ENCODE measurements at regions not wholly inside any gene's neighbourhood (a gene's known extent, or its start where the extent isn't known, plus 50 kb on each side); places are given as distances from the start of the nearest gene placed in this dataset.

GRCh38 chr19:31617010-31617585 lies 267.9 kb upstream of the TSHZ3 start:
- Histone ChIP-seq H2BK20ac (ENCODE audit: low read depth, low read length) (no peak overlapping the region), H2BK15ac (ENCODE audit: low read depth, low read length) (no peak overlapping the region), H3K18ac (ENCODE audit: low read depth, low read length) (no peak overlapping the region), H3K9ac (ENCODE audit: low read depth, low read length) (no peak overlapping the region), H3K27me3 (ENCODE audit: control insufficient read depth, insufficient read depth, low read length) (no peaks in the 10 kb centered on the region), H3K9me3 (ENCODE audit: control insufficient read depth, insufficient read depth, low read length) (no peaks in the 10 kb centered on the region), H3K27ac (ENCODE audit: insufficient read depth, low read length) (no peak overlapping the region), H3K36me3 (ENCODE audit: control insufficient read depth, insufficient read depth, low read length) (no peaks in the 10 kb centered on the region), H2AFZ (replicated peaks; ENCODE audit: low read length, poor library complexity) (peak overlapping the region; percentile 51), H3K9me1 (ENCODE audit: insufficient read depth, low read length) (no peaks in the 10 kb centered on the region), H3K23ac (ENCODE audit: low read depth, low read length) (no peak overlapping the region), H4K5ac (ENCODE audit: low read depth, low read length) (no peak overlapping the region), H2AK9ac (replicated peaks; ENCODE audit: low read depth, low read length, poor library complexity) (no peak overlapping the region), H4K20me1 (ENCODE audit: insufficient read depth, low read length) (no peaks in the 10 kb centered on the region), H3K4me3 (ENCODE audit: insufficient read depth, low read depth, low read length) (no peak overlapping the region), H2BK120ac (ENCODE audit: low read depth, low read length) (no peak overlapping the region), H3K14ac (replicated peaks; ENCODE audit: low read depth, low read length) (no peak overlapping the region), H3K4ac (ENCODE audit: low read depth, low read length) (no peak overlapping the region), H2BK5ac (ENCODE audit: low read depth, low read length, poor library complexity, severe bottlenecking) (no peak overlapping the region), H3K4me2 (ENCODE audit: low read depth, low read length) (no peak overlapping the region), H3K79me1 (ENCODE audit: low read depth in 1 of 2, low read length in 2 of 2) (no peaks in the 10 kb centered on the region), H4K8ac (ENCODE audit: low read depth in 2 of 2, low read length in 2 of 2) (no peak overlapping the region), H3K56ac (ENCODE audit: extremely low read depth, insufficient read depth, low read length) (no peak overlapping the region), H4K91ac (ENCODE audit: insufficient read depth, low read depth, low read length) (no peak overlapping the region), H3K4me1 (ENCODE audit: control insufficient read depth, insufficient read depth, low read length) (no peaks in the 10 kb centered on the region), H2AK5ac (ENCODE audit: low read depth, low read length) (no peak overlapping the region)
- no peak for TF ChIP-seq RCOR1 (IDR thresholded peaks at IDR 0.05; ENCODE audit: insufficient replicate concordance, low read length)
- no peak for TF ChIP-seq MAFK (IDR thresholded peaks at IDR 0.05; ENCODE audit: low read depth, low read length)
- no peak for TF ChIP-seq RAD21 (IDR thresholded peaks at IDR 0.05; ENCODE audit: low read length)
- TF ChIP-seq SMC3 (IDR thresholded peaks at IDR 0.05; ENCODE audit: low read depth, low read length): no peak
- TF ChIP-seq, protein P1, sequence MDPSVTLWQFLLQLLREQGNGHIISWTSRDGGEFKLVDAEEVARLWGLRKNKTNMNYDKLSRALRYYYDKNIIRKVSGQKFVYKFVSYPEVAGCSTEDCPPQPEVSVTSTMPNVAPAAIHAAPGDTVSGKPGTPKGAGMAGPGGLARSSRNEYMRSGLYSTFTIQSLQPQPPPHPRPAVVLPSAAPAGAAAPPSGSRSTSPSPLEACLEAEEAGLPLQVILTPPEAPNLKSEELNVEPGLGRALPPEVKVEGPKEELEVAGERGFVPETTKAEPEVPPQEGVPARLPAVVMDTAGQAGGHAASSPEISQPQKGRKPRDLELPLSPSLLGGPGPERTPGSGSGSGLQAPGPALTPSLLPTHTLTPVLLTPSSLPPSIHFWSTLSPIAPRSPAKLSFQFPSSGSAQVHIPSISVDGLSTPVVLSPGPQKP (IDR thresholded peaks at IDR 0.05; ENCODE audit: borderline replicate concordance, low read depth, low read length): no peak
- no peak for TF ChIP-seq POLR2A (IDR thresholded peaks at IDR 0.05; ENCODE audit: low read depth, low read length)
- TF ChIP-seq USF2 (IDR thresholded peaks at IDR 0.05; ENCODE audit: low read depth, low read length): no peak
- no peak for TF ChIP-seq FOS (IDR thresholded peaks at IDR 0.05; ENCODE audit: low read depth, low read length)
- no peak for TF ChIP-seq RFX5 (IDR thresholded peaks at IDR 0.05; ENCODE audit: low read depth, low read length)
- no peak for TF ChIP-seq CHD1 (IDR thresholded peaks at IDR 0.05; ENCODE audit: low read depth, low read length)
- TF ChIP-seq, protein P2, sequence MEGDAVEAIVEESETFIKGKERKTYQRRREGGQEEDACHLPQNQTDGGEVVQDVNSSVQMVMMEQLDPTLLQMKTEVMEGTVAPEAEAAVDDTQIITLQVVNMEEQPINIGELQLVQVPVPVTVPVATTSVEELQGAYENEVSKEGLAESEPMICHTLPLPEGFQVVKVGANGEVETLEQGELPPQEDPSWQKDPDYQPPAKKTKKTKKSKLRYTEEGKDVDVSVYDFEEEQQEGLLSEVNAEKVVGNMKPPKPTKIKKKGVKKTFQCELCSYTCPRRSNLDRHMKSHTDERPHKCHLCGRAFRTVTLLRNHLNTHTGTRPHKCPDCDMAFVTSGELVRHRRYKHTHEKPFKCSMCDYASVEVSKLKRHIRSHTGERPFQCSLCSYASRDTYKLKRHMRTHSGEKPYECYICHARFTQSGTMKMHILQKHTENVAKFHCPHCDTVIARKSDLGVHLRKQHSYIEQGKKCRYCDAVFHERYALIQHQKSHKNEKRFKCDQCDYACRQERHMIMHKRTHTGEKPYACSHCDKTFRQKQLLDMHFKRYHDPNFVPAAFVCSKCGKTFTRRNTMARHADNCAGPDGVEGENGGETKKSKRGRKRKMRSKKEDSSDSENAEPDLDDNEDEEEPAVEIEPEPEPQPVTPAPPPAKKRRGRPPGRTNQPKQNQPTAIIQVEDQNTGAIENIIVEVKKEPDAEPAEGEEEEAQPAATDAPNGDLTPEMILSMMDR (conservative IDR thresholded peaks at IDR 0.05; ENCODE audit: low read depth, low read length): no peak
- dilution Hi-C loops (cut with HindIII; ENCODE audit: low sequenced_read_pairs, unreplicated experiment) (no loop called here), intact Hi-C loops (cut with micrococcal nuclease) (no loop called here), in situ Hi-C loops (cut with MboI; ENCODE audit: low sequenced_read_pairs) (no loop called here)
- no TSS peak for BruUV-seq (replicated peaks)
- WGBS, 2 experiments (ENCODE audit: extremely low coverage in 2 of 2, insufficient read length in 1 of 2): no CpG with 5 or more reads among the region's 4 CpGs
- POLR2A ChIA-PET (ENCODE audit: unreplicated experiment): no interaction called here
- CTCF ChIA-PET: interaction anchor here (0.5 to 0.6 kb wide), 2 partner anchors 234 to 316 kb away, joined by 3 read pairs; no protein-coding TSS in a partner anchor
- ATAC-seq (ENCODE audit: low read depth) (no peak), DNase-seq (no peak)

Data from IMR-90 (cell line).